Gastrocnemius medialis (tissue), 4 donors: ENCODE measurements at regions not wholly inside any gene's neighbourhood (a gene's known extent, or its start where the extent isn't known, plus 50 kb on each side); places are given as distances from the start of the nearest gene placed in this dataset.

ENCODE experiments used
- CTCF ChIP-seq, 5 experiments: fragments of 450-650 bp in 3 of 5; fragments of 200-600 bp in 2 of 5; sonication (generic) in 2 of 5; IDR thresholded peaks in 4 of 5; conservative IDR thresholded peaks in 1 of 5; 1 replicate in 4 of 5; 2 replicates in 1 of 5; pipeline ENCODE4 v1.5.1; 2016 to 2019; ENCODE audit warnings: antibody characterized with exemption in 5 of 5, mild to moderate bottlenecking in 3 of 5, moderate library complexity in 3 of 5
- POLR2A ChIP-seq, 2 donors: fragments of 450-650 bp; IDR thresholded peaks; one replicate each; pipeline ENCODE4 v1.6.1; 2017; ENCODE audit warnings: antibody characterized with exemption in 2 of 2, mild to moderate bottlenecking in 2 of 2, moderate library complexity in 2 of 2

- TF ChIP-seq CTCF (IDR thresholded peaks at IDR 0.05 in 4 of 5, conservative IDR thresholded peaks at IDR 0.05 in 1 of 5) (no peak), POLR2A (IDR thresholded peaks at IDR 0.05) (no peak)
These were observed 356.3 kb upstream of the CDH20 start for GRCh38 chr18:60976976-60977375.
